Frontal cortex (tissue), 3 donors: ENCODE measurements at regions not wholly inside any gene's neighbourhood (a gene's known extent, or its start where the extent isn't known, plus 50 kb on each side); places are given as distances from the start of the nearest gene placed in this dataset.

Source experiments
- DNase-seq, 2 donors: peaks; one replicate each; pipeline ENCODE4 v3.0.0; 2012; ENCODE audit warnings: low spot score in 2 of 2
- FAIRE-seq: peaks from 2 replicates; lab custom pipeline; 2012; peaks lifted over from hg19 to GRCh38; lab: Jason Lieb, UNC
- donor health status: control.
- donor health status: control.
- donor health status: control.

- DNase-seq (no peak), FAIRE-seq (no peak)
These were observed 478.5 kb upstream of the TENM4 start for GRCh38 chr11:79919350-79919749.

GRCh38 chr11:79918846-79919245, 478.0 kb upstream of the TENM4 start:
- DNase-seq (no peak), FAIRE-seq (no peak)

GRCh38 chr11:79906164-79906563, 465.3 kb upstream of the TENM4 start:
- FAIRE-seq (no peak), DNase-seq (no peak)

GRCh38 chr11:79902493-79902892, 461.7 kb upstream of the TENM4 start:
- FAIRE-seq = no peak
- no peak for DNase-seq

- DNase-seq = no peak
- FAIRE-seq = no peak
These were observed 457.1 kb upstream of the TENM4 start for GRCh38 chr11:79897896-79898295.

GRCh38 chr11:79896258-79896657, 455.4 kb upstream of the TENM4 start:
- DNase-seq (no peak), FAIRE-seq (no peak)

GRCh38 chr11:79894111-79894510, 453.3 kb upstream of the TENM4 start:
- no peak for DNase-seq
- FAIRE-seq = no peak

GRCh38 chr11:79890272-79890671, 449.4 kb upstream of the TENM4 start:
- FAIRE-seq (no peak), DNase-seq (no peak)

- no peak for FAIRE-seq
These were observed 424.1 kb upstream of the TENM4 start for GRCh38 chr11:79864882-79865281.

GRCh38 chr11:79860336-79860735, 419.5 kb upstream of the TENM4 start:
- FAIRE-seq (no peak), DNase-seq (no peak)

More at GRCh38 chr11:79864882-79865281, 424.1 kb upstream of the TENM4 start:
- DNase-seq = no peak

- FAIRE-seq (no peak), DNase-seq (no peak)
These were observed 416.8 kb upstream of the TENM4 start for GRCh38 chr11:79857377-79858214.

GRCh38 chr11:79852176-79852575, 411.3 kb upstream of the TENM4 start:
- DNase-seq (no peak), FAIRE-seq (no peak)

- DNase-seq (no peak), FAIRE-seq (no peak)
These were observed 404.3 kb upstream of the TENM4 start for GRCh38 chr11:79845002-79845709.

- DNase-seq (no peak), FAIRE-seq (no peak)
These were observed 393.2 kb upstream of the TENM4 start for GRCh38 chr11:79834015-79834414.

GRCh38 chr11:79830446-79830845, 389.6 kb upstream of the TENM4 start:
- DNase-seq (no peak), FAIRE-seq (no peak)

GRCh38 chr11:79829891-79830290, 389.1 kb upstream of the TENM4 start:
- DNase-seq (no peak), FAIRE-seq (no peak)

- FAIRE-seq (no peak), DNase-seq (no peak)
These were observed 381.9 kb upstream of the TENM4 start for GRCh38 chr11:79822766-79823165.

- FAIRE-seq = no peak
- no peak for DNase-seq
These were observed 372.7 kb upstream of the TENM4 start for GRCh38 chr11:79813551-79813950.

- FAIRE-seq (no peak), DNase-seq (no peak)
These were observed 368.7 kb upstream of the TENM4 start for GRCh38 chr11:79809487-79809886.

- FAIRE-seq = no peak
- DNase-seq = no peak
These were observed 366.7 kb upstream of the TENM4 start for GRCh38 chr11:79807506-79807905.

GRCh38 chr11:79796704-79797103, 355.9 kb upstream of the TENM4 start:
- FAIRE-seq (no peak), DNase-seq (no peak)
